ENCODE measurements at regions not wholly inside any gene's neighbourhood (a gene's known extent, or its start where the extent isn't known, plus 50 kb on each side); places are given as distances from the start of the nearest gene placed in this dataset.

GRCh38 chr16:73171380-73171779 lies 123.5 kb upstream of the ZFHX3 start:
- TF ChIP-seq POLR2AphosphoS5 (IDR thresholded peaks at IDR 0.05) (no peak), EP300 (IDR thresholded peaks at IDR 0.05) (no peak), POLR2A (IDR thresholded peaks at IDR 0.05) (no peak), CTCF (IDR thresholded peaks at IDR 0.05) (no peak)

Data from suprapubic skin (tissue), 4 donors.